ENCODE measurements at regions not wholly inside any gene's neighbourhood (a gene's known extent, or its start where the extent isn't known, plus 50 kb on each side); places are given as distances from the start of the nearest gene placed in this dataset.

GRCh38 chr18:47719096-47719780, 211.2 kb downstream of the SMAD2 start:
- TF ChIP-seq FOSL2 (IDR thresholded peaks at IDR 0.05) (no peak), FOSL2 (CRISPR knock-in tag; IDR thresholded peaks at IDR 0.05) (no peak), CHD2 (IDR thresholded peaks at IDR 0.05; ENCODE audit: low read length, partially characterized antibody) (no peak), RCOR1 (IDR thresholded peaks at IDR 0.05; ENCODE audit: low read depth, low read length) (no peak), SMC3 (IDR thresholded peaks at IDR 0.05) (no peak), EP300 (IDR thresholded peaks at IDR 0.05) (no peak), POLR2A (IDR thresholded peaks at IDR 0.05; ENCODE audit: low read length) (no peak)
- TF ChIP-seq, protein P1, sequence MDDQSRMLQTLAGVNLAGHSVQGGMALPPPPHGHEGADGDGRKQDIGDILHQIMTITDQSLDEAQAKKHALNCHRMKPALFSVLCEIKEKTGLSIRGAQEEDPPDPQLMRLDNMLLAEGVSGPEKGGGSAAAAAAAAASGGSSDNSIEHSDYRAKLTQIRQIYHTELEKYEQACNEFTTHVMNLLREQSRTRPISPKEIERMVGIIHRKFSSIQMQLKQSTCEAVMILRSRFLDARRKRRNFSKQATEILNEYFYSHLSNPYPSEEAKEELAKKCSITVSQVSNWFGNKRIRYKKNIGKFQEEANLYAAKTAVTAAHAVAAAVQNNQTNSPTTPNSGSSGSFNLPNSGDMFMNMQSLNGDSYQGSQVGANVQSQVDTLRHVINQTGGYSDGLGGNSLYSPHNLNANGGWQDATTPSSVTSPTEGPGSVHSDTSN (IDR thresholded peaks at IDR 0.05): no peak
- TF ChIP-seq, protein P2, sequence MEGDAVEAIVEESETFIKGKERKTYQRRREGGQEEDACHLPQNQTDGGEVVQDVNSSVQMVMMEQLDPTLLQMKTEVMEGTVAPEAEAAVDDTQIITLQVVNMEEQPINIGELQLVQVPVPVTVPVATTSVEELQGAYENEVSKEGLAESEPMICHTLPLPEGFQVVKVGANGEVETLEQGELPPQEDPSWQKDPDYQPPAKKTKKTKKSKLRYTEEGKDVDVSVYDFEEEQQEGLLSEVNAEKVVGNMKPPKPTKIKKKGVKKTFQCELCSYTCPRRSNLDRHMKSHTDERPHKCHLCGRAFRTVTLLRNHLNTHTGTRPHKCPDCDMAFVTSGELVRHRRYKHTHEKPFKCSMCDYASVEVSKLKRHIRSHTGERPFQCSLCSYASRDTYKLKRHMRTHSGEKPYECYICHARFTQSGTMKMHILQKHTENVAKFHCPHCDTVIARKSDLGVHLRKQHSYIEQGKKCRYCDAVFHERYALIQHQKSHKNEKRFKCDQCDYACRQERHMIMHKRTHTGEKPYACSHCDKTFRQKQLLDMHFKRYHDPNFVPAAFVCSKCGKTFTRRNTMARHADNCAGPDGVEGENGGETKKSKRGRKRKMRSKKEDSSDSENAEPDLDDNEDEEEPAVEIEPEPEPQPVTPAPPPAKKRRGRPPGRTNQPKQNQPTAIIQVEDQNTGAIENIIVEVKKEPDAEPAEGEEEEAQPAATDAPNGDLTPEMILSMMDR (IDR thresholded peaks at IDR 0.05): no peak
- TF ChIP-seq, protein P3, sequence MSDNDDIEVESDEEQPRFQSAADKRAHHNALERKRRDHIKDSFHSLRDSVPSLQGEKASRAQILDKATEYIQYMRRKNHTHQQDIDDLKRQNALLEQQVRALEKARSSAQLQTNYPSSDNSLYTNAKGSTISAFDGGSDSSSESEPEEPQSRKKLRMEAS (IDR thresholded peaks at IDR 0.05): no peak

Data from A549 (cell line).